Keratinocyte (primary cell): ENCODE measurements at regions not wholly inside any gene's neighbourhood (a gene's known extent, or its start where the extent isn't known, plus 50 kb on each side); places are given as distances from the start of the nearest gene placed in this dataset.

Experiments
- DNase-seq: peaks from one replicate; pipeline ENCODE4 v3.0.0-alpha.2; 2011; ENCODE audit warnings: low read depth, missing footprints, low spot score
- FAIRE-seq: peaks from 2 replicates; lab custom pipeline; 2011; peaks lifted over from hg19 to GRCh38; lab: Jason Lieb, UNC
- H2AFZ ChIP-seq: 2 replicates; pipeline ENCODE4 v1.6.0; 2012; ENCODE audit warnings: low read length, control low read depth, inconsistent platforms; ENCODE audit not compliant: control insufficient read depth
- H3K27ac ChIP-seq: 2 replicates; pipeline ENCODE4 v1.5.1; 2011; ENCODE audit warnings: low read length; ENCODE audit not compliant: control insufficient read depth, insufficient read depth
- H3K27me3 ChIP-seq: 3 replicates; pipeline ENCODE4 v1.6.0; 2011; ENCODE audit warnings: low read length; ENCODE audit not compliant: control insufficient read depth, insufficient read depth; ENCODE audit errors: extremely low read depth
- H3K36me3 ChIP-seq, 2 experiments: 2 replicates in 1 of 2; 3 replicates in 1 of 2; pipeline ENCODE4 v1.5.1; 2011; ENCODE audit warnings: low read length in 2 of 2, mild to moderate bottlenecking in 1 of 2; ENCODE audit not compliant: control insufficient read depth in 2 of 2, insufficient read depth in 2 of 2; ENCODE audit errors: extremely low read depth in 1 of 2
- H3K4me1 ChIP-seq: 3 replicates; pipeline ENCODE4 v1.5.1; 2011; ENCODE audit warnings: low read length; ENCODE audit not compliant: control insufficient read depth, insufficient read depth; ENCODE audit errors: extremely low read depth
- H3K4me2 ChIP-seq: 3 replicates; pipeline ENCODE4 v1.6.0; 2011; ENCODE audit warnings: low read depth, low read length; ENCODE audit not compliant: control insufficient read depth, insufficient read depth; ENCODE audit errors: extremely low read depth
- H3K4me3 ChIP-seq, 3 experiments: fragments of 200-600 bp in 1 of 3; sonication (generic) in 1 of 3; 2 replicates in 2 of 3; 3 replicates in 1 of 3; pipeline ENCODE4 v1.5.1; 2011 to 2016; ENCODE audit warnings: low read length in 3 of 3, mild to moderate bottlenecking in 3 of 3, control low read depth in 2 of 3, inconsistent platforms in 1 of 3, low read depth in 1 of 3, mixed read lengths in 1 of 3, mixed run types in 1 of 3, moderate library complexity in 1 of 3; ENCODE audit not compliant: control insufficient read depth in 2 of 3, insufficient read depth in 2 of 3; ENCODE audit errors: extremely low read depth in 1 of 3
- H3K79me2 ChIP-seq: 2 replicates; pipeline ENCODE4 v1.6.0; 2012; ENCODE audit warnings: low read length; ENCODE audit not compliant: control insufficient read depth, insufficient read depth
- H3K9ac ChIP-seq: 3 replicates; pipeline ENCODE4 v1.6.0; 2011; ENCODE audit warnings: low read length; ENCODE audit not compliant: control insufficient read depth, insufficient read depth; ENCODE audit errors: extremely low read depth
- H3K9me1 ChIP-seq: 3 replicates; pipeline ENCODE4 v1.6.0; 2011; ENCODE audit warnings: low read length; ENCODE audit not compliant: control insufficient read depth, insufficient read depth; ENCODE audit errors: extremely low read depth
- H3K9me3 ChIP-seq: 2 replicates; pipeline ENCODE4 v1.5.1; 2012; ENCODE audit warnings: low read depth, low read length; ENCODE audit not compliant: control insufficient read depth
- H4K20me1 ChIP-seq: 3 replicates; pipeline ENCODE4 v1.6.0; 2011; ENCODE audit warnings: low read length; ENCODE audit not compliant: control insufficient read depth, insufficient read depth; ENCODE audit errors: extremely low read depth
- CTCF ChIP-seq, 3 experiments: IDR thresholded peaks in 1 of 3; conservative IDR thresholded peaks in 1 of 3; optimal IDR thresholded peaks in 1 of 3; 2 replicates in 2 of 3; 3 replicates in 1 of 3; pipeline versions ENCODE3 to v1.5.1; 2011; ENCODE audit warnings: low read length in 3 of 3, mild to moderate bottlenecking in 3 of 3, moderate library complexity in 2 of 3, control low read depth in 1 of 3, inconsistent platforms in 1 of 3; ENCODE audit not compliant: insufficient read depth in 2 of 3; ENCODE audit errors: extremely low read depth in 1 of 3
- EZH2 ChIP-seq: IDR thresholded peaks from one replicate; pipeline ENCODE4 v1.6.1; 2012; ENCODE audit warnings: inconsistent platforms, mild to moderate bottlenecking, low read length, moderate library complexity
- dilution Hi-C: fragments of 300-500 bp; cut with MboI; formaldehyde crosslinking; loops from one replicate; pipeline ENCODE4 v1.7.0; 2020; ENCODE audit warnings: low sequenced_read_pairs; ENCODE audit not compliant: extremely low pct_ligation_motif_present

GRCh38 chr4:181431006-181431405, 812.2 kb upstream of the TENM3 start:
- dilution Hi-C loops = no loop called here
- H3K27me3 ChIP-seq = no peaks in the 10 kb centered on the region
- TF ChIP-seq EZH2 (no peak), CTCF (optimal IDR thresholded peaks at IDR 0.05 in 1 of 3, IDR thresholded peaks at IDR 0.05 in 1 of 3, conservative IDR thresholded peaks at IDR 0.05 in 1 of 3; ENCODE audit: extremely low read depth in 1 of 3, insufficient read depth in 2 of 3, low read length in 3 of 3) (no peak)
- H3K4me1 ChIP-seq = no peaks in the 10 kb centered on the region
- H3K36me3 ChIP-seq = no peaks in the 10 kb centered on the region
- no peaks in the 10 kb centered on the region for H3K79me2 ChIP-seq
- H3K27ac ChIP-seq = no peak overlapping the region
- H2AFZ ChIP-seq = no peak overlapping the region
- no peaks in the 10 kb centered on the region for H3K9me3 ChIP-seq
- no peak for FAIRE-seq
- H3K4me2 ChIP-seq = no peak overlapping the region
- H3K9ac ChIP-seq = no peak overlapping the region
- H3K4me3 ChIP-seq = no peak overlapping the region
- no peak for DNase-seq
- H4K20me1 ChIP-seq = no peaks in the 10 kb centered on the region
- H3K9me1 ChIP-seq = no peaks in the 10 kb centered on the region

- no peaks in the 10 kb centered on the region for H3K4me1 ChIP-seq
- H3K79me2 ChIP-seq = no peaks in the 10 kb centered on the region
- H3K27ac ChIP-seq = no peak overlapping the region
- no peaks in the 10 kb centered on the region for H3K27me3 ChIP-seq
- no peaks in the 10 kb centered on the region for H4K20me1 ChIP-seq
- no peaks in the 10 kb centered on the region for H3K36me3 ChIP-seq
- H3K9me1 ChIP-seq = no peaks in the 10 kb centered on the region
- no peak for TF ChIP-seq EZH2
- TF ChIP-seq CTCF (optimal IDR thresholded peaks at IDR 0.05 in 1 of 3, IDR thresholded peaks at IDR 0.05 in 1 of 3, conservative IDR thresholded peaks at IDR 0.05 in 1 of 3; ENCODE audit: extremely low read depth in 1 of 3, insufficient read depth in 2 of 3, low read length in 3 of 3) = no peak
- no peak overlapping the region for H2AFZ ChIP-seq
- dilution Hi-C loops = no loop called here
- DNase-seq = no peak
- no peak overlapping the region for H3K9ac ChIP-seq
- H3K4me2 ChIP-seq = no peak overlapping the region
- H3K4me3 ChIP-seq = no peak overlapping the region
- no peaks in the 10 kb centered on the region for H3K9me3 ChIP-seq
- no peak for FAIRE-seq
Observed at GRCh38 chr4:181431661-181432060, 811.5 kb upstream of the TENM3 start.
